ENCODE measurements at regions not wholly inside any gene's neighbourhood (a gene's known extent, or its start where the extent isn't known, plus 50 kb on each side); places are given as distances from the start of the nearest gene placed in this dataset.

- intact Hi-C loops (cut with DNase I): no loop called here
- no peak for DNase-seq (ENCODE audit: low spot score in 2 of 2)
- Histone ChIP-seq H3K27me3 (no peaks in the 10 kb centered on the region), H3K9me3 (no peaks in the 10 kb centered on the region), H3K27ac (no peak overlapping the region), H3K36me3 (no peaks in the 10 kb centered on the region), H3K4me3 (no peak overlapping the region), H3K4me1 (no peaks in the 10 kb centered on the region)
- TF ChIP-seq CTCF (IDR thresholded peaks at IDR 0.05): no peak
These were observed 158.9 kb upstream of the COL11A1 start for GRCh38 chr1:103267266-103267665.

GRCh38 chr1:103266036-103266435 lies 157.7 kb upstream of the COL11A1 start:
- intact Hi-C loops (cut with DNase I): no loop called here
- Histone ChIP-seq H3K4me1 (no peaks in the 10 kb centered on the region), H3K9me3 (no peaks in the 10 kb centered on the region), H3K27me3 (no peaks in the 10 kb centered on the region), H3K4me3 (no peak overlapping the region), H3K36me3 (no peaks in the 10 kb centered on the region), H3K27ac (no peak overlapping the region)
- no peak for DNase-seq (ENCODE audit: low spot score in 2 of 2)
- no peak for TF ChIP-seq CTCF (IDR thresholded peaks at IDR 0.05)

- no peak for TF ChIP-seq CTCF (IDR thresholded peaks at IDR 0.05)
- no peaks in the 10 kb centered on the region for H3K9me3 ChIP-seq
- H3K4me1 ChIP-seq: no peaks in the 10 kb centered on the region
- H3K27ac ChIP-seq: no peak overlapping the region
- no peaks in the 10 kb centered on the region for H3K36me3 ChIP-seq
- no peak overlapping the region for H3K4me3 ChIP-seq
- no peak for DNase-seq (ENCODE audit: low spot score in 2 of 2)
- intact Hi-C loops (cut with DNase I): no loop called here
- no peaks in the 10 kb centered on the region for H3K27me3 ChIP-seq
These were observed 157.2 kb upstream of the COL11A1 start for GRCh38 chr1:103265551-103265950.

GRCh38 chr1:103259982-103260381 lies 151.7 kb upstream of the COL11A1 start:
- Histone ChIP-seq H3K4me3 (no peak overlapping the region), H3K4me1 (no peaks in the 10 kb centered on the region), H3K27me3 (no peaks in the 10 kb centered on the region), H3K27ac (no peak overlapping the region), H3K36me3 (no peaks in the 10 kb centered on the region), H3K9me3 (no peaks in the 10 kb centered on the region)
- no peak for TF ChIP-seq CTCF (IDR thresholded peaks at IDR 0.05)
- DNase-seq (ENCODE audit: low spot score in 2 of 2): no peak
- intact Hi-C loops (cut with DNase I): no loop called here

GRCh38 chr1:103256490-103256889 lies 148.2 kb upstream of the COL11A1 start:
- Histone ChIP-seq H3K27me3 (no peaks in the 10 kb centered on the region), H3K9me3 (no peaks in the 10 kb centered on the region), H3K4me3 (no peak overlapping the region), H3K36me3 (no peaks in the 10 kb centered on the region), H3K4me1 (no peaks in the 10 kb centered on the region), H3K27ac (no peak overlapping the region)
- DNase-seq (ENCODE audit: low spot score in 2 of 2): no peak
- intact Hi-C loops (cut with DNase I): no loop called here
- TF ChIP-seq CTCF (IDR thresholded peaks at IDR 0.05): no peak

- TF ChIP-seq CTCF (IDR thresholded peaks at IDR 0.05): no peak
- DNase-seq (ENCODE audit: low spot score in 2 of 2): no peak
- no peaks in the 10 kb centered on the region for H3K36me3 ChIP-seq
- no peaks in the 10 kb centered on the region for H3K9me3 ChIP-seq
- H3K27me3 ChIP-seq: no peaks in the 10 kb centered on the region
- H3K4me3 ChIP-seq: no peak overlapping the region
- no peak overlapping the region for H3K27ac ChIP-seq
- no peaks in the 10 kb centered on the region for H3K4me1 ChIP-seq
- intact Hi-C loops (cut with DNase I): no loop called here
These were observed 146.4 kb upstream of the COL11A1 start for GRCh38 chr1:103254691-103255090.
